ENCODE measurements at regions not wholly inside any gene's neighbourhood (a gene's known extent, or its start where the extent isn't known, plus 50 kb on each side); places are given as distances from the start of the nearest gene placed in this dataset.

DNA sequence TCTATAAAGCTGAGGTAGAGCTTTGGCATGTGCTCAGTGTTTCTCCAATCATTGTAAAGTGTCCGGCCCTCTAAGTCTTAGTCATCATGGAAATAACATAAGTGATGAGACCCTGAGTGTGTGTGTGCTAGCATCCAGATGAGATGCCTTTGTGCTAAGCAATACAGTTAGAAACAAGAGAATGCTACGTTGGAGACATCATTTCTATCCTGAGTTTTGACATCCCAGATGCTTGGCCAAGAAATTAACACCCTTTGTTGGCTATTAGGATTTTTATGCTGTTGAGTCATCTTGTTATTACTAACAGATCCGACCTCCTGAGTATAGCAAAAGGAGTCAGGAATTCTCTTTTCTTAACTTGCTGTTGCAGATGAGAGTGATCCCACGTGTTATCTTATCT lies 508.0 kb downstream of the GADD45G start:
- TF ChIP-seq GATA3 (IDR thresholded peaks at IDR 0.05; ENCODE audit: low read depth, low read length) (no peak), GATA2 (IDR thresholded peaks at IDR 0.05; ENCODE audit: low read depth, low read length) (no peak)

DNA sequence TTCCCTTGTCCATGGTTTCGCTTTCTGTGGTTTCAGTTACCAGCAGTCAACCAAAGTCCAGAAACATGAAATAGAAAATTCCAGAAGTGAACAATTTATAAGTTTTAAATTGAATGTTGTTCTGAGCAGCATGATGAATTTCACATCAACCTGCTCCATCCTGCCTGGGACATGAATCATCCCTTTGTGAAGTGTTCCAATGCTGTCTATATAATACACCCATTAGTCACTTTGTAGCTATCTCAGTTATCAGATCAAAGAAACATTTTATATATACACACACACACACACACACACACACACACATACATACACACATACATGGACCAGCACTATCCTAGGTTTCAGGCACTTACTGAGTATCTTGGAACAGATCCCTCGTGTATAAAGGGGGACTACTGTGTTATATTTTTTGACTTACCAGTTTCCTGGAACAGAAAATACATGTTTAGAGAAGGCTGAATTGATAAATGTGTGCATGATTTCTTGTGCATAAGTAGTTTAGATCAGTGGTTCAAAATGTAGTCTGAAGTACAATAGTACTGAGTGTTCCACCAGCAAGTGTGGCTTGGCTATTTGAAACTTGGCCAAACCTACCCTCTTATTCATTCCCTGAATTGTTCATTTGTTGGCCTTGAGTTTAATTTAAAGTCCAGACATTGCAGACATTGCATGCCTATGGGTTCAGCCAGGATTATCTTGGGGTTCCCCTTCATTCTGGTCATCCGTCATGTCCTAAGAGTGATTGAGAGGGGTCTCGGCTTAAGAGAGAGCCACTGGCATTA lies 510.0 kb downstream of the GADD45G start:
- TF ChIP-seq GATA3 (IDR thresholded peaks at IDR 0.05; ENCODE audit: low read depth, low read length) = no peak
- no peak for TF ChIP-seq GATA2 (IDR thresholded peaks at IDR 0.05; ENCODE audit: low read depth, low read length)

DNA sequence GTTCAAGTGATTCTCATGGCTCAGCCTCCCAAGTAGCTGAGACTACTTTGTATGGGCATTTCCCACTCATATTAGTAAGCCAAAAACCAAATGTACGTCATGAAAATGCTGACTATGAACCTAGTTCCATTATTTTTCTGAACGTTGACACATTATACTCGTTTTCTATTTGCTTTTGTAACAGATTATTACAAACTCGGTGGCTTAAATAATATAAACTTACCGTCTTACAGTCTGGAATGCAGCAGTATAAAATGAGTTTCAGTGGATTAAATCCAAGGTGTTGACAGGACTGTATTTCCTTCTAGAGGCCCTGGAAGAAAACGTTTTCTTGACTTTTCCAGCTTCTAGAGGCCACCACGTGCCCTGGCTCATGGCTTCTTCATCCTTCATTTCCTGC lies 517.0 kb downstream of the GADD45G start:
- TF ChIP-seq GATA3 (IDR thresholded peaks at IDR 0.05; ENCODE audit: low read depth, low read length) (no peak), GATA2 (IDR thresholded peaks at IDR 0.05; ENCODE audit: low read depth, low read length) (no peak)

DNA sequence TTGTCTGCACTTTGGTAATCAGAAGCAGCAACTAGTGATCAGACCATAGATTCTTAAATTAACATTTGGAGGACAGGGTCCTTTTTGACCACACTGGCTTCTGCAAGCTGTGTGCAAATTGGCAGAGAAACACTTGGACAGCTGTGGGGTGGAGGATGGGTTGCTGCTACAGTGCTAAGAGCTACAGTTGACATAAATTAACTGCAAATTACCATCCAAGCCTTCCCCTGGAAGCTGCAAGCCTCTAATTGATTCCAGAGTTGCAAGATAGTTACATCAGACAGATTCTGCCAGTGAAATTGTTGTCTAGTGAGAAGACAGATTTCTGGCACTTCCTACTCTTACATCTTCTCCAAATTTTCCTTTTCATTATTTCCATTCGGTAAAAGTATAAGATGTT lies 517.7 kb downstream of the DIRAS2 start:
- TF ChIP-seq GATA3 (IDR thresholded peaks at IDR 0.05; ENCODE audit: low read depth, low read length) (no peak), GATA2 (IDR thresholded peaks at IDR 0.05; ENCODE audit: low read depth, low read length) (no peak)

DNA sequence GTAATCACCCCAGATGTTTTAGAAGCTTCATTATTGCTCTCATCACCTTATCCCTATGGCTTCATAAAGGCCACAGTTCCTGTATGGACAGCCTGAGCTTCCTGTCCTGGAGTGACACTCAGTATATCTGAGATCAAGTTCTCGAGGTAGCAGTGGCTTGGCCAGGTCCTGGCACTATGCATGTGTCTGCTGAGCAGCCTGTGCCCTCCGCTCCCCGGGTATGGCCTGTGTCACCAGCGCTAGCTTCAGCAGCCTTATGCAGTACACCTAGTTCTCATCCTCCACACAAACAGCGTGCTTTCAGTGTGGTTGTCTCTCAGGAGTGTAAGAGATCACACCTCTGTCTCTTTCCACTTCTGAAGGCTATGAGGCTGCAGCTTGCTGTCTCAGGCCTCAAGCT lies 514.7 kb downstream of the DIRAS2 start:
- no peak for TF ChIP-seq GATA3 (IDR thresholded peaks at IDR 0.05; ENCODE audit: low read depth, low read length)
- no peak for TF ChIP-seq GATA2 (IDR thresholded peaks at IDR 0.05; ENCODE audit: low read depth, low read length)

DNA sequence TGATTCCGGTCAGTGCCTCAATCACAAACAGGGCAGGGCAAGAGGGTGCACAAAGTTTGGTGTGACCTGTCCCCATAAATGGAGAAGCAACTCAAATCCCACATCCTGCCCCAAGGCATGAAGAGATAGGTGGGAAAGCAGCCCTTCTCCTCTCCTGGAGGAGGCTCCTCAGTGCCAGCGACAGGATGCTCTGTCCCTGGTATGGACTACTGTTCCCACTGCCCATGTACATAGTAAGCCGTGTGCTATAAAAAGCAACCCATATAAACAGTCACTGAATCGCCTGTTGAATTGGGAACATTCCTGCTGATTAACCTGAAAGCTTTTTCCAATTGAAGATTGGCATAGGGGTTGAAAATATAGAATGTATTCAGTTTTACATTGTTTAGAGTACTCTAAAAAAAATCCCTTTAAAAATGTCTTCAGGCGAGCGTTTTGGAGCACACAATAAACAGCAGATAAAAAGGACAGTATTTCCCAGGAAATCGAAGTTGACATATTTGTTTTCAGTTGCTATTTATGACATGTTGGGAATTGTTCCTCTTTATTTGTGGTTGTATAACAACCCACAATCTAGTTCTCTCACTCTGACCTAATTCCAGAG lies 513.9 kb downstream of the DIRAS2 start:
- TF ChIP-seq GATA2 (IDR thresholded peaks at IDR 0.05; ENCODE audit: low read depth, low read length) (no peak), GATA3 (IDR thresholded peaks at IDR 0.05; ENCODE audit: low read depth, low read length) (no peak)

DNA sequence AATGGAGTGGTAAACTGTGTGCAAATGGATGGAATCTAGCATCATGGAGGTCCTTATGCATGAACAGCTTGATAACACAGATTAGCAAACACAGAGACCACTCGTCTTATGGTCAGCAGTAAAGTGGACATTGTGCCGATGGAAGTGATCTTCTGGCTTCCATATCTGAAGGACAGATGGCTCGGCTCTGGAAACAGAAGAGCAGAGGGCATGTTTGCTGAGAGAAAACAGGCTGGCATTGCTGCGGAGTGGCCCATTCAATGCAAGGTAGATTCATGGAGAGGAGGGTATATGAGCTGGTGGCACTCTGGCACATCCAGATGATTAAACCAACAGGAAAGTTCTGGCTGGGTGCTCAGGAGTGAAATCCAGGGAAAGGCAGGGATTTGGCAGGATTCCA lies 513.2 kb downstream of the DIRAS2 start:
- TF ChIP-seq GATA2 (IDR thresholded peaks at IDR 0.05; ENCODE audit: low read depth, low read length) (no peak), GATA3 (IDR thresholded peaks at IDR 0.05; ENCODE audit: low read depth, low read length) (no peak)

DNA sequence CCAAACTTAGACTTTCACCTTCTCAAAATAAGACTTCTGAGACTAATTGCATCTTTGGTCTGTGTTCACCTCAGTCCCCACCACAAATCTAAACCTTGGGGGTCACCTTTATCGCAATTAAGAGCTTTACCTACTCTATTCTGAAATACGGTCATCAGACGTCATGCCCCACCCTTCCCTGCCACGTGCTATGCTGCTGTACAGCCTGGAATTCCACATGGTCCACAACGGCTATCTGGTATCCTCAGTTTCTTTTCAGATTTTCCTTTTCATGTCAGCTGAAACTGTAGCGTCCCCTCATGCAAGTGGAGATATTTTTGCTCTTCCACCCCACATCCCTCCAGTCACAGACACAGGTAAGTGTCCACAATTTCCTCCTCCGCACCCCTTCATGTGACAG lies 511.1 kb downstream of the DIRAS2 start:
- TF ChIP-seq GATA2 (IDR thresholded peaks at IDR 0.05; ENCODE audit: low read depth, low read length) = no peak
- TF ChIP-seq GATA3 (IDR thresholded peaks at IDR 0.05; ENCODE audit: low read depth, low read length) = no peak

DNA sequence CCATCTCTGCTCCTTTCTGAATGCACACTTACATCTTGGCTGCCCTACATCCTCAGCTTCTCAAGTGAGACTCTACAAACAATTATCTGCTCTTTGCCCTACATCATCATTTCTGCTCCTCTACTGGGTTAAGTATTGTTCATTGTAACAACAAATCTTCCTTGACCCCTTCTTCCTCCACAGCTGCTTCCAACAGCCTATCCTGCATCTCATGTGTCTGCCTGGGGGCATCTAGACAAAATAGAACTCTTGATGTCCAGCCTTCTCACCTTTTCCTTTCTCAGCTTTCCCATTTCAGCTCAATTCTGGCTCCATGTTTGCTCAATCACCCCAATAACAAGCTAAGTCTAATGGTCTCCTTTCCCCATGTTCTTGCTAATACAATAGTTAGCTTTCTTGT lies 509.8 kb downstream of the DIRAS2 start:
- TF ChIP-seq GATA2 (IDR thresholded peaks at IDR 0.05; ENCODE audit: low read depth, low read length) (no peak), GATA3 (IDR thresholded peaks at IDR 0.05; ENCODE audit: low read depth, low read length) (no peak)

DNA sequence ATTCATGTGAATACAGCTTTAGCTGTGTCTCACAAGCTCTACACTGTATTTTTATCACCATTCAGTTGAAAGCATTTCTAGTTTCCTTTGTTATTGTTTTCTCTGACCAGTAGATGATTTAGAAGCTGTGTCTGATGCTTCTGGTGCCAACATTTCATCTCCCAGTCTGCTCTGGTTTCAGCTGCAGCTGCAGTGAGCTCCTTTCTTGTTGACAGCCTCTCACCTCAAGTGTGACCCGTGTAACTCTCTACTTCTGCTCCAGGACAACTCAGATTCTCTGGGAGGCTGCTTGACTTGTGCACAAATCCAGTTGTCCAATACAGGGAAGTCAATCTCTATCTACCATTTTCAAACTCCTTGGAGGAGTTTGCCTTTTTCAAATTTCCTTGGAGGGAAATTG lies 504.8 kb downstream of the DIRAS2 start:
- no peak for TF ChIP-seq GATA3 (IDR thresholded peaks at IDR 0.05; ENCODE audit: low read depth, low read length)
- TF ChIP-seq GATA2 (IDR thresholded peaks at IDR 0.05; ENCODE audit: low read depth, low read length) = no peak

DNA sequence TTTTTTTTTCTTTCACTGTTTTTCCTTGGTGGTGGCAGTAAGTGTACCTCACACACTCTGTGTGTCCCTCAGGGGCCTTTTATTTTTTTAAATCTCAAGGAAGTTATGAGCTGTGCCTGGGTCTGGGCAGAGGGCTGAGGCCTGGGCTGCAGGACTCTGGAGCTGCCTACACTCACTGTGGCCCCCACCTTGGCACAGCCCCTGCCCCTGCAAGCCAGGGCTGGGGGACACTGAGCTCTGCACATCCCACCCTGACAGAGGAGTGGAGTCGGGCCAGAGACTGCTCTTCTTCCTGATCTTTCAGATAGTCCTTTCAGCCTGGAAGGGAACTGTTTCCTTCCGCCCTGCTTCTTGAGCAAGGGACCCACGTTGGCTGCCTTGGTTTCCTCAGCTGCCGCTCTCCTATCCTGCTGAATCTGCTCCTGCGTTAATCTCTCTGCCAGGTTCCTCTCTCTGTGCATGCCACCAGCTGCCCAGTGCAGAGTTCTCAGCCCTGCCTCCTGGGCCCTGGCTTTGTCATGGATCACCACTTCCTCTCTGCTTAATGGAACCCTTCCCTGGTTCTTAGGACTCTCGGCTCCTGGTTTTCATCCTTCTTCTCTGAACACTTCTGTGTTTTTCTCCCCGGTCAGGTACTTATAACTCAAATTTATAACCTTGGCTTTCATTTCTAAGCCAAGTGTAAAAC lies 502.3 kb downstream of the DIRAS2 start:
- no peak for TF ChIP-seq GATA3 (IDR thresholded peaks at IDR 0.05; ENCODE audit: low read depth, low read length)
- TF ChIP-seq GATA2 (IDR thresholded peaks at IDR 0.05; ENCODE audit: low read depth, low read length) = no peak

DNA sequence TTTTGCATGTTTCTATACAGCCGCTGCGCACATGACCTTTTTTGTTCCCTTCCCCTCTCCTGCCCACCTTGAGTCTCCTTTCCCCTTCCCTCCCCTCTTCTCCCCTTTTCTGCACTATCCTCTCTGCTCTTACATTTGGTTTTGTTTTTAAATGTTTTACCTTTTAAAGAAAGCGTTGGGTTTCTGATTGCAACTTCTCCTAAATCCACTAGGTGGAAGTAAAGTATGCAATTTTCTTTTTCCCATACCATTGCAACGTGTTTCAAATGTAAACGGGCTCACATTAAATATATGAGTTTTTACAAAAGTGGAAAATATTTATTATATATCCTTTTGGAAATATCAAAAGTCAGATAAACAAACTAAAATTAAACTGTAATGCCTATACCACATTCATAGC lies 500.9 kb downstream of the DIRAS2 start:
- TF ChIP-seq GATA3 (IDR thresholded peaks at IDR 0.05; ENCODE audit: low read depth, low read length) (no peak), GATA2 (IDR thresholded peaks at IDR 0.05; ENCODE audit: low read depth, low read length) (no peak)

DNA sequence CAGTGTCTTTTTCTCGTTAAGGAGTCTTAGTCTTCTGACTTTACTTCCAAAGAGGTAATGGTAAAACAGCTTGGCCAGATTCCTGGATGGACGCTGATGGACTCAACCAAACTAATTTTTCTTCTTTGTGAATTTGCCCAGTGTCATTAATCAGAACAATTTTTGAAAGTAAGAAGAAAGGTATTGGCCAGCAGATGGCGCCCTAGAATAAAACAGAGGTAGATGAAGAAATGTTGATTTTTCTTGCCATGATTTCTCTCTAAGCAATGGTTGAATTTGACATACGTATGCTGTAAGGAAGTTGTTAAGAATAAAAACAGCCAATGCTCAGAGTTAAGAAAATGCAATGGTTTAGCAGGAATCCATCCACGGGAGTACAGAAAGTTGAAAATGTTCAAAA lies 500.0 kb downstream of the DIRAS2 start:
- TF ChIP-seq GATA3 (IDR thresholded peaks at IDR 0.05; ENCODE audit: low read depth, low read length) (no peak), GATA2 (IDR thresholded peaks at IDR 0.05; ENCODE audit: low read depth, low read length) (no peak)

DNA sequence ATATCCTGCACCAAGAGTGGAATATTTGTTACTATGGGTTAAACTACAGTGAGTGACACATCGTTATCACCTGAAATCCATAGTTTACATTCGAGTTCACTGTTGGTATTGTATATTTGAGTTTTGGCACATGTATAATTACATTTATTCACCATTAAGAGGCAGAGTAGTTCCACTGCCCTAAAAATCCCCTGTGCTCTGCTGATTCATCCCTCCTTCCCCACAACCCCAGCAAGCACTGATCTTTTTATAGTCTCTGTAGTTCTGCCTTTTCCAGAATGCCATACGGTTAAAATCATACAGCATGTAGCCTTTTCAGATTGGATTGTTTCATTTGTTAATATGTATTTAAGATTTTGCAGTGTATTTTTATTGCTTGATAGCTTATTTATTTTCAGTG lies 495.2 kb downstream of the DIRAS2 start:
- TF ChIP-seq GATA2 (IDR thresholded peaks at IDR 0.05; ENCODE audit: low read depth, low read length) = no peak
- no peak for TF ChIP-seq GATA3 (IDR thresholded peaks at IDR 0.05; ENCODE audit: low read depth, low read length)

DNA sequence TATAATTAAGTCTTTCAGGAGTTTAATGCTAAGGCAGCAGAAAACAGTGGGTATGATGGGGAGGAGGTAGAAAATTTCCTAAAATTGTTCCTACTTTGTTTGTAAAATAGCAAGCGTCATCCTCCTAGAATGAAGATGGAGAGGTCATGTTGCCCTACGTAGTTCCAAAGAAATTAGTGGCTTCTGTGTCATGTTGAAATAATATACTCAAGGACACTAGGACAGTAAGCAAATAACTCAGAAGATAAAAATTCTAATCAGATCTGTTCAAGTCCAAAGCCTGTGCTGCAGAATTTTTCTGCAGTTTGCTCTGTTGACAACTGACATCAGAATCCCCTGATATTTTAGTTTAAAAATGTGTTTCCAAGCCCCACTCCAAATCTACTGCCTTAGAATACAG lies 486.3 kb downstream of the DIRAS2 start:
- TF ChIP-seq GATA2 (IDR thresholded peaks at IDR 0.05; ENCODE audit: low read depth, low read length) = no peak
- no peak for TF ChIP-seq GATA3 (IDR thresholded peaks at IDR 0.05; ENCODE audit: low read depth, low read length)

Measured in SH-SY5Y (cell line).